Nephron progenitor cell (in vitro differentiated cells): ENCODE measurements at regions not wholly inside any gene's neighbourhood (a gene's known extent, or its start where the extent isn't known, plus 50 kb on each side); places are given as distances from the start of the nearest gene placed in this dataset.

Experiments used
- DNase-seq: peaks from one replicate; pipeline ENCODE4 v3.0.0; 2021
- H3K27ac Mint-ChIP-seq: 2 replicates; pipeline ENCODE4 v1.8.0; 2021; ENCODE audit warnings: mild to moderate bottlenecking, moderate library complexity, mixed read lengths
- H3K27me3 Mint-ChIP-seq: 2 replicates; pipeline ENCODE4 v1.8.0; 2021; ENCODE audit warnings: mild to moderate bottlenecking, low read depth, mixed read lengths; ENCODE audit not compliant: poor library complexity
- H3K36me3 Mint-ChIP-seq: 2 replicates; pipeline ENCODE4 v1.8.0; 2021; ENCODE audit warnings: low read depth, mixed read lengths
- H3K4me1 Mint-ChIP-seq: 2 replicates; pipeline ENCODE4 v1.8.0; 2021; ENCODE audit warnings: mixed read lengths
- H3K4me3 Mint-ChIP-seq: 2 replicates; pipeline ENCODE4 v1.8.0; 2021; ENCODE audit warnings: mild to moderate bottlenecking, moderate library complexity, mixed read lengths
- H3K9me3 Mint-ChIP-seq: 2 replicates; pipeline ENCODE4 v1.8.0; 2021; ENCODE audit warnings: mild to moderate bottlenecking, moderate library complexity, mixed read lengths
- TF ChIP-seq, protein P1 (sequence below): fragments of 200-600 bp; sonication (generic); IDR thresholded peaks from 2 replicates; pipeline ENCODE4 v1.5.0; 2021; ENCODE audit warnings: antibody characterized with exemption

DNA sequence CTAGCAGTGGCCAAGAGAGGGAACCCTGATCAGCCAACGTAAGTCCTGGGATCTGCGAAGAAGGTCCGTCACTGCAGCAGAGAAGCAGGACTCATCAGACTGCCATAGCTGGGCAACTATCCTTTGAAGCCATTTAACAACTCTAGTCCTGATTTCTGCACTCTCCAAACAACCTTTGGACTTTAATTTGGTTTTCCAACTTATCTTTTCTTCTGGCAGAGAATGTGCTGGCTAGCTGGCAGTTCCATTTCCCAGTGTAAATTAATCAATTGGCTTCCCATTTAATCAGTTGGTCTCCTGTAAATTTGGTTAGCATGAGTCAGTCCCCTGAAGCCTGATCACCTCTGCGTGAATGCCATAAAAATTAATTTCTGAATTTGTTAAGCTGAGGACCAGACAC lies 153.7 kb upstream of the GPR101 start:
- Mint-ChIP-seq H3K27me3 (no peaks in the 10 kb centered on the region), H3K9me3 (peaks cover 31% of the 10 kb centered on the region), H3K36me3 (no peaks in the 10 kb centered on the region), H3K4me1 (no peaks in the 10 kb centered on the region), H3K27ac (no peak overlapping the region), H3K4me3 (no peak overlapping the region)
- TF ChIP-seq, protein P1, sequence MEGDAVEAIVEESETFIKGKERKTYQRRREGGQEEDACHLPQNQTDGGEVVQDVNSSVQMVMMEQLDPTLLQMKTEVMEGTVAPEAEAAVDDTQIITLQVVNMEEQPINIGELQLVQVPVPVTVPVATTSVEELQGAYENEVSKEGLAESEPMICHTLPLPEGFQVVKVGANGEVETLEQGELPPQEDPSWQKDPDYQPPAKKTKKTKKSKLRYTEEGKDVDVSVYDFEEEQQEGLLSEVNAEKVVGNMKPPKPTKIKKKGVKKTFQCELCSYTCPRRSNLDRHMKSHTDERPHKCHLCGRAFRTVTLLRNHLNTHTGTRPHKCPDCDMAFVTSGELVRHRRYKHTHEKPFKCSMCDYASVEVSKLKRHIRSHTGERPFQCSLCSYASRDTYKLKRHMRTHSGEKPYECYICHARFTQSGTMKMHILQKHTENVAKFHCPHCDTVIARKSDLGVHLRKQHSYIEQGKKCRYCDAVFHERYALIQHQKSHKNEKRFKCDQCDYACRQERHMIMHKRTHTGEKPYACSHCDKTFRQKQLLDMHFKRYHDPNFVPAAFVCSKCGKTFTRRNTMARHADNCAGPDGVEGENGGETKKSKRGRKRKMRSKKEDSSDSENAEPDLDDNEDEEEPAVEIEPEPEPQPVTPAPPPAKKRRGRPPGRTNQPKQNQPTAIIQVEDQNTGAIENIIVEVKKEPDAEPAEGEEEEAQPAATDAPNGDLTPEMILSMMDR, result no peak
- no peak for DNase-seq

DNA sequence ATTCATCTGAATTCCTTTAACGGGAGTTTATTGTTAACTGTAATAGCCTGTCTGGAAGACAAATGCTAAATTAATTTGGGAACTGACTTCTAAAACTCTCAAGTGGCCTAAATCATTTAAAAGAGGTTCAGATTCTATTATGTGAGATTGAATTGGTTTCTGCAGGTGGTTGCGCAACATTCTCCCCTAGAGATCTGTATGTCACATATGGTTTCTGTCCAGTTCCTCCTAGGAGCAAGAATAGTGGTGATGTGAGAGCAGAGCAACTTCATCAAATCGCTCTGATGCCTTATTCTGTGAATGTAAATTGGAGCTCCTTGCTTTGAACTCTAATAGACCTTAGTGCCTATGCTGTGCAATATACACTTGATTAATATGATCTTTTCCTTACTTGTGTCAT lies 144.6 kb upstream of the GPR101 start:
- H3K36me3 Mint-ChIP-seq, result no peaks in the 10 kb centered on the region
- H3K4me3 Mint-ChIP-seq, result no peak overlapping the region
- H3K9me3 Mint-ChIP-seq, result peaks cover 15% of the 10 kb centered on the region
- DNase-seq, result no peak
- no peaks in the 10 kb centered on the region for H3K4me1 Mint-ChIP-seq
- H3K27ac Mint-ChIP-seq, result no peak overlapping the region
- TF ChIP-seq, protein P1, result no peak
- H3K27me3 Mint-ChIP-seq, result peaks cover 4% of the 10 kb centered on the region

DNA sequence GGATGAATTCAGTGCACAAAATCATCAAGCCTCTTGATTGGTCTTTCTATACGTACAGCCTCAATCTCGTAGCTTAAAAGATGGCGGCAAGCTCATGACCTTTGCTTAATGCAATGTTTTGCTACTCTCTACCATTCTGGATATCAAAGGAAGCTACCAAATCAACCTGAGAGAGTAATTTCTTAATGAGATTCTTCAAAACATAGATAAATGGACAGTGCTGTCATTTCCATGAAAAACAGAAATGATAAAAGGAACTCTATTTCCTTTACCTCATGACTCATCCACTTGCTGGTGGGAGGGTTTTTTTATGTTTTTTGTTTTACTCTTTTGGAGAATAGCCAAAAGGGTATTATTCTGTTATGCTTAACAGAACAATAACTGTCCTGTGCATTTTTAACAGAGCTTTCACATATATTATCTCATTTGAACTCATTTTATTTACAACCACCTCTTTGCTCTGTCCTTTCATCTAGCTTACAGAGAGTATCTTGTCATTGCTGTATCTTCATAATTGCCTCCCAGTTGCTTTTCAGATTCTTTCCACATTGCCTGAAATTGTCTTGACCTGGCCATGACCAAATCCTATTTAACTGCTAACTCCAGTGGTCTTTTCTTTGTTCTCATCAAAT lies 138.6 kb upstream of the GPR101 start:
- Mint-ChIP-seq H3K36me3 (no peaks in the 10 kb centered on the region), H3K9me3 (peaks cover 2% of the 10 kb centered on the region), H3K4me3 (no peak overlapping the region), H3K4me1 (no peaks in the 10 kb centered on the region), H3K27me3 (peaks cover 5% of the 10 kb centered on the region), H3K27ac (no peak overlapping the region)
- TF ChIP-seq, protein P1, result no peak
- DNase-seq, result no peak

DNA sequence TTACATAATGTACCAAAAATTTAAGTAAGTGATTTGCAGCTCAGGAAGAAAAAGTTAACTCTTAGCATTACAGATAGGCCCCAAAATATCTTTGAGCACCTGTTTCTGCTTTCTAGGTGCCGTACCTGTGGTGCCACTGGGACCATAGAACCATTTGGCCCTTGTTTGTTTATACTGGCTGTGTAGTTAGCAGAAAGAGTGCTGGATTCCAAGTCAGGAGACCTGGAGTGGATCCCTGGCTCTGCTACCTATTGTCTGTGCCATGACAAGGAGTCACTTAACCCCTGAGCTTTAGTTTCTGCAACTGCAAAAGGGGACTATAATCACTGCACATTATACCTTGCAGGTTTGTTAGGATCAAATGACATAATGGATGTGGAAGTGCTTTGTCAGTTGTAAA lies 137.8 kb upstream of the GPR101 start:
- DNase-seq, result no peak
- TF ChIP-seq, protein P1, result no peak
- Mint-ChIP-seq H3K36me3 (no peaks in the 10 kb centered on the region), H3K27ac (no peak overlapping the region), H3K27me3 (peaks cover 4% of the 10 kb centered on the region), H3K4me1 (no peaks in the 10 kb centered on the region), H3K9me3 (peaks cover 4% of the 10 kb centered on the region), H3K4me3 (no peak overlapping the region)

DNA sequence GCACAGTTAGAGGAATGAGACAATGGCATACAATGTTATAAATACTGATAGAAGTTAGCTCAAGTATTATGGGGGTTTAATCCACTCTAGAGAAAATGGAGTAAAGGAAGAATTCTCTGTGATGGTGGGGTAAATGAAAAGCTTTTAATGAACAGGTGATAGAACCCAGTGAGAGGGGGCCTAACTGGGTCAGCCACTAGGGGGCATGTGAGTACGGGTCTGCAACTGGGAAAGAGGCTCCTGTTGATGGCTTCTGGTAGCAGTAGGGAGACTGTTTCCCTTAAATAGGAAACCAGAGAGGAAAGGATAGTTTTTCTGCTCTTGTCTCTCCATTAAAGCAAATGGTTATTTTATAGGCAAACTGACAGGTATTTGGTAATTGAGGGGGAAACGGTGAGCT lies 132.8 kb upstream of the GPR101 start:
- no peak overlapping the region for H3K4me3 Mint-ChIP-seq
- TF ChIP-seq, protein P1, result peak; percentile 34
- no peaks in the 10 kb centered on the region for H3K36me3 Mint-ChIP-seq
- H3K9me3 Mint-ChIP-seq, result peaks cover 19% of the 10 kb centered on the region
- DNase-seq, result peak; percentile 16
- H3K4me1 Mint-ChIP-seq, result no peaks in the 10 kb centered on the region
- H3K27me3 Mint-ChIP-seq, result peaks cover 4% of the 10 kb centered on the region
- no peak overlapping the region for H3K27ac Mint-ChIP-seq

DNA sequence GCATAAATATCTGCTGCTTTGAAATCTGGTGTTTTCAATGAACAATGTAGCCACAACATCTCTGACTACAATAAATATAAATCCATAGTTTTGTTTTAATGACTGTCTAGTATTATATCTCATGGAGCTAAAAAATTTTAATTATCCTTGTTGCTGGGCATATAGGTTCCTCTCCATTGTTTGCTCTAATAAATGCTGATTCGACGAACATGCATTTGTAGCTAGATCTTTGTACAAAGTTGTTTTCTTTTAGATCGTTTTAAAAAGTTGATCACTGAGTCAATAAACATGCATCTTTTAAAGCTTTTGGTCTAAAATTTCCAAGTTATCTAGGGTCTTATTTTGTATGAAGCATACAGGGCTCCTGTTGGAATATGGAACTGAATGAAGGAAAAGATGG lies 130.5 kb upstream of the GPR101 start:
- DNase-seq, result no peak
- TF ChIP-seq, protein P1, result no peak
- Mint-ChIP-seq H3K9me3 (peaks cover 19% of the 10 kb centered on the region), H3K27ac (no peak overlapping the region), H3K4me1 (no peaks in the 10 kb centered on the region), H3K36me3 (no peaks in the 10 kb centered on the region), H3K27me3 (peaks cover 4% of the 10 kb centered on the region), H3K4me3 (no peak overlapping the region)
